HG03575 (cell line): ENCODE measurements at regions not wholly inside any gene's neighbourhood (a gene's known extent, or its start where the extent isn't known, plus 50 kb on each side); places are given as distances from the start of the nearest gene placed in this dataset.
"Not testable (repeated sequence)": the region's sequence is repeated elsewhere in the genome, so short reads cannot be mapped to it uniquely, and the experiment has no call there.

Experiments used
- ATAC-seq: cut with Tn5 transposase; IDR thresholded peaks from one replicate; pipeline ENCODE4 v1.9.1; 2021; ENCODE audit not compliant: unreplicated experiment, insufficient number of reproducible peaks, low FRiP score; ENCODE audit errors: extremely low read depth

DNA sequence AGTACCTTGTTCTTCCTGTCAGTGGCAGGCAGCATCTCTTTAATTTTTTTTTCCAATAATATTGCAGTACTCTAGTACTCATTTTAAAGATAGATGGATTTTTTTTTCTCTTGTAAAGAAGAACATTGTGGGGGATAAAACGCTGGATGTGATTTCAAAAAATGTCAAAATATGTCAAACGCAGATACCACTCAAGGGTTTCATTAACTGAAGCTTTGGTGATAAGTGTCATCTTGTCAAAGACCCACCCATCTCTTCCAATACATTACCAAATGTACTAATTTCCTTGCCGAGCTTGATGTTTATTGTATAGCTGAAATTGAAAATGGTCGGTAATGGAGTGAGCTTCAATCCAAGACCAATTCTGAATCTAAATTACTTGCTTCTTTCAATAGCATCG is 332.4 kb upstream of the SOX2 start:
- ATAC-seq: no peak

GRCh38 chr3:181369637-181370036 is 342.1 kb upstream of the SOX2 start:
- no peak for ATAC-seq

DNA sequence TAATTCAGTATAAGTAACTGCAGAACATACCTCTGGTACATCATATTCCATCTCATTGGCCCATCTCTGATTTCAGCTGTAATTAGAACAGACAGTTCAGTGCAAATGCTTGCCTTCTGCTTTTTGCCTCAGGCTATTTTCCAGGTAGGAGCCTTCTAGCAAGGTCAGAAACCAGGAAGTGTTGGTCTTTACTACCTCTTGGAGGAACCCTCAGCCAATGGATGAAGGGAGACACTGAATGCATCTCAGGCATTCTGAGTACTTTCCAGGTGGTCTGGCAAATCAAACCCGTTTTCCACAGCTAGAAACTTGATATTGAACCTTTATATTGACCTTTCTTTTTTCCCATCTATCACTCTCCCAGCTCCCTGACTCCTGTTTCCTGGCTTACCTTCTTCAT is 348.5 kb upstream of the SOX2 start:
- no peak for ATAC-seq

DNA sequence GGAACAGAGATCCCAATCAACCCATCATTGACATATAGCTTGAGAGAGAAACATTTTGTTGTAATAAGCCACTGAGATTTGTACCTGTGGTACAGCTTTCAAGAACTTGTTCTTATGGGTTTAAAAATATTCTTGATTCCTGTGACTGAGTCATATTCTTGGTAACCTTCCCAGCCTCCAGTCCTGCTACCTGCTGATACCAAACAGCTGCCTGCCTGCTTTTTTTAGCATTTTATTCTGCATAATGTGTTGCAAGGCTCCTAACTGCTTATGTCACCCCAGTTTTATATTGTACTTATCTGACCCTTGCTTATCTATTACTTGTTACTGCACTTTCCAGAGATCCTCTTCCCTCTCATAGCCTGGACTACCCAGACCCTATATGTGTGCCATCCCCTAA is 349.3 kb upstream of the SOX2 start:
- no peak for ATAC-seq

GRCh38 chr3:181358562-181358961 is 353.2 kb upstream of the SOX2 start:
- no peak for ATAC-seq

GRCh38 chr3:181358060-181358459 is 353.7 kb upstream of the SOX2 start:
- no peak for ATAC-seq

DNA sequence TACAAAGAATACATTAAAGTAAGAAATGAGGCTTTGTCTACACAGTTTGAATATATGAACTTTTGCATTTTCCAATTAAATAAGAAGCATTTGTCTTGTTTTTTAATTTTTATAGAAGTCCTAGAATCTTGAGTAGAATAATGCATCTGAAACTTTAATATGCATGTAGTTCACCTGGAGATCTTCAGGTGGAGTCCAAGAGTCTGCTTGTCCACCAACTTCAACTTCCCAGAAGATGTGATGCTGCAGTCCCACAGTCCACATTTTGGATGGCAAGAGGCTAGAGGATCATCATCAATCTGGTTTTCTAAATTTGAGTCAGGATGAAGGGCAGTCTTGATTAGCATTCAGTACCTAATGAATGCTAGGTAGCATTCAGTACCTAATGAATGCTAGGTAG is 357.6 kb upstream of the SOX2 start:
- ATAC-seq: no peak

- no peak for ATAC-seq
These were observed 354.8 kb upstream of the DNAJC19 start for GRCh38 chr3:181344331-181344730.

GRCh38 chr3:181336597-181336996 is 347.1 kb upstream of the DNAJC19 start:
- no peak for ATAC-seq

- ATAC-seq: no peak
These were observed 343.9 kb upstream of the DNAJC19 start for GRCh38 chr3:181333394-181333793.

- no peak for ATAC-seq
These were observed 341.5 kb upstream of the DNAJC19 start for GRCh38 chr3:181330821-181331563.

DNA sequence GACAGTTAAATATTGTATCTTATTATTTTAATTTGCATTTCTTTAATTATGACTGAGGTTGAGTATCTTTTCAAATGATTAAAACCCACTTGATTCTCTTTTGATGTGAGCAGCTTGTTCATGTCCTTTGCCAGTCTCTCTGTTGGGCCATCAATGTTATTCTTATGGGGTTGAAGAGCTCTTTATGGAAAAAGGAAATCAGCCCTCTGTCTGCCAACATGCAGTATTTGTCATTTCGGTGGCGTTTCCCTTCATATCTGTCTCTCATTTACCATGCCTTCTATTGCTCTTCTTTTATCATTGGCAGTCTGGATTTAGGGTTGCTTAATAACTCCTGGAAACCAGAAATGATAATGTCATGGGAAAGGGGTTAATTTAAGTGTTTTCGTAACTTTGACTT is 340.7 kb upstream of the DNAJC19 start:
- no peak for ATAC-seq

GRCh38 chr3:181329024-181329423 is 339.5 kb upstream of the DNAJC19 start:
- no peak for ATAC-seq

DNA sequence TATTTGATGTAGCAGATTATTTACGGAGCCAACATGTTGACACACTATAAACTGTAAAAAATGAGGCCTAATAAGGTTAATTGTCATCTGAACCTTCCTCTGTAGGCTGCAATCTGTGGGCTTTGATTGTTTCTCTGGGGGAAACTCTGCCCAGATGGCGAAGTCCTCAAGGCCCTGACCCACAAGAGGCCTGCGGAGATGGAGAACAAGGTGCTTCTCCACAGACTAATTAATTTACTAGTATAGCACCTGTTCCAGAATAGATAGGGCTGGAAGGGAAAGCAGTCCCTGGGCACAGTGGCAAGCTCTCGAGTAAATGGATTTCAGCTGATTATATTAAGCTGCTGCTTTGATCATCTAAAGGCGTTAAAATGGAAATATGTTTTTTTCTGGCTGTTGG is 338.8 kb upstream of the DNAJC19 start:
- ATAC-seq: no peak

DNA sequence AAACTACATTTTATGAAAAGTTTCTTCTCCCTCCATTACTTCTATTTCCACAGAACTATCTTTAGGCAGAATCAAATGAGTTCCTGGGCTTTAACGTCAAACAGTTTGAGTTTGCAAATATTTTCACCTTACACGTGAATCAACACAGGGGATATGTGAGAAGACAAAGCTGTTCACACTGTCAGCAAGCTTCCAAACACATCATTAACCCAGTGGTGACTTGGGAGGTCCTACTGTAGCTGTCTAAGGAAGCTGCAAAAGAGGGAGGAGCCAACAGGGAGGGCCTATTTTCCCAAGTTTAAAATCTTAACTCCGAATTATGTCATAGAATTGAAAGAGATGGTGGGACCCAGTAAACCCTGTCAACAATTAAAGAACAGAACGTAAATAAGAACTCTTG is 337.8 kb upstream of the DNAJC19 start:
- ATAC-seq: no peak

- ATAC-seq: no peak
These were observed 337.2 kb upstream of the DNAJC19 start for GRCh38 chr3:181326637-181327223.

- ATAC-seq: not testable (repeated sequence)
These were observed 335.0 kb upstream of the DNAJC19 start for GRCh38 chr3:181324516-181324915.

DNA sequence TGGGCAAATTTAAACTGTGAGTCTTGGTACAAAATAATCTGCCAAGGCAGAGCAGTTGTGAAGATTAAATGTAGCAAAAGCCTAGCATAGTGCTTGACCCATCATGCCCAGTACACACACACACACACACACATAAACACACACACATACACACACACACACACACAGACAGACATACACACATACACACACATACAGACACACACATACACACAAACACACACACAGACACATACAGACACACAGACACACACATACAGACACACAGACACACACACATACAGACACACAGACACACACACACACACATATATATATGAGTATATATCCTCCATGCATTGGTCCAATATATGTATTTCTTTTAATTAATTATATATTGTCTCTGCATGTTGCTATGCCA is 328.8 kb upstream of the DNAJC19 start:
- no peak for ATAC-seq

GRCh38 chr3:181317508-181317907 is 328.0 kb upstream of the DNAJC19 start:
- no peak for ATAC-seq

DNA sequence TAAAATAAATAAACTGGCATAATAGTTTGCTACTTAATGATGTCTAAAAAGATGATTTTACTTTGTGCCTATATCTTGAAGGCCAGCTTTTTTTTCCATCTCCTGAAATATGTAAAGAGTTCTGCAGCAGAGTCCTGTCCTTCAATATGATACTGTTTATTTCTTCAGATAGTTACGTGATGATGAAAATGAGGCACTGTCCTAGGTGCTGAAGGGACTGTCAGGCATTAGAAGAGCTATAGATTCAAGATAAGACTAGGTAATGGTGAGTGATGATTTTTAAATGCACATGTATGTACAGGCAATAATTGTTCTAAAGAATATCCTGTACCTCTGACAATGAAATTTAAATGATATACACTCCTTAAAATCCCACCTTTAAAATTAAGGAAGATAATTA is 326.9 kb upstream of the DNAJC19 start:
- no peak for ATAC-seq

DNA sequence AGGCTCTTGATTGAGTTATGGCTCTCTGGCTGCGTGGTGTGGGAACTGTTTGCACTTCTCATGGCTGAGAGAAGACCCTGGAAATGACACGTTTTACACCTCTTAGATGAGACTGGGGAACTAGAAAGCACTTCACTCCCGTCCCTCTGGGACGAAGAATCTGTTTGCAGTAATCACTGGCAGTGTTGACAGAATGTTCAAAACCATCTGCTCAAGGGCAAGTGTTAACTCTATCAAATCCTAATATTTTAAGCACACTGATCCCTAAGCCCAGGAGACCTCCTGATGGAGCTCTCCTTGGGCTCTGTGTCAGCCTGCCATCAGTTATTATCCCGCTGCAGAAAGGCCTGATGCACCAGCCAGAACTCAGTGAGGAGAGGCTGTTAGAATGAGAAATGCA is 323.8 kb upstream of the DNAJC19 start:
- ATAC-seq: no peak
